Neural progenitor cell (in vitro differentiated cells): ENCODE measurements at regions not wholly inside any gene's neighbourhood (a gene's known extent, or its start where the extent isn't known, plus 50 kb on each side); places are given as distances from the start of the nearest gene placed in this dataset.

Source experiments
- DNase-seq: peaks from one replicate; pipeline ENCODE4 v3.0.0-alpha.2; 2016; ENCODE audit warnings: low spot score
- H2AFZ ChIP-seq: fragments of 200-600 bp; sonication (generic); replicated peaks from 2 replicates; pipeline ENCODE4 v1.6.1; 2016; ENCODE audit warnings: antibody characterized with exemption
- H3F3A ChIP-seq: fragments of 200-600 bp; sonication (generic); 2 replicates; pipeline ENCODE4 v1.6.1; 2016; ENCODE audit warnings: antibody characterized with exemption, low read depth
- H3K27ac ChIP-seq: fragments of 200-600 bp; sonication (generic); 2 replicates; pipeline ENCODE4 v1.5.1; 2016; ENCODE audit warnings: mild to moderate bottlenecking
- H3K27me3 ChIP-seq: fragments of 200-600 bp; sonication (generic); 2 replicates; pipeline ENCODE4 v1.6.1; 2016; ENCODE audit warnings: mild to moderate bottlenecking, moderate library complexity
- H3K36me3 ChIP-seq: fragments of 200-600 bp; sonication (generic); 2 replicates; pipeline ENCODE4 v1.5.1; 2016
- H3K4me1 ChIP-seq: fragments of 200-600 bp; sonication (generic); 2 replicates; pipeline ENCODE4 v1.6.1; 2016; ENCODE audit warnings: mixed run types
- H3K4me2 ChIP-seq: fragments of 200-600 bp; sonication (generic); 2 replicates; pipeline ENCODE4 v1.6.1; 2016
- H3K4me3 ChIP-seq: fragments of 200-600 bp; sonication (generic); 2 replicates; pipeline ENCODE4 v1.5.1; 2016
- H3K79me2 ChIP-seq: fragments of 200-600 bp; sonication (generic); 2 replicates; pipeline ENCODE4 v1.6.1; 2016; ENCODE audit warnings: low read depth
- H3K9ac ChIP-seq: fragments of 200-600 bp; sonication (generic); 2 replicates; pipeline ENCODE4 v1.6.1; 2016
- H3K9me3 ChIP-seq: fragments of 200-600 bp; sonication (generic); 2 replicates; pipeline ENCODE4 v1.5.1; 2016; ENCODE audit warnings: low read depth
- H4K20me1 ChIP-seq: fragments of 200-600 bp; sonication (generic); 2 replicates; pipeline ENCODE4 v1.6.1; 2016; ENCODE audit warnings: low read depth
- H3K27ac Mint-ChIP-seq: 3 replicates; pipeline ENCODE4 v1.8.0; 2021; ENCODE audit warnings: mixed read lengths
- H3K27me3 Mint-ChIP-seq: 2 replicates; pipeline ENCODE4 v1.8.0; 2022; ENCODE audit warnings: low read depth, mild to moderate bottlenecking, inconsistent platforms, moderate library complexity, mixed read lengths; ENCODE audit not compliant: insufficient read depth
- H3K36me3 Mint-ChIP-seq: 3 replicates; pipeline ENCODE4 v1.8.0; 2021; ENCODE audit warnings: mixed read lengths
- H3K4me1 Mint-ChIP-seq: 3 replicates; pipeline ENCODE4 v1.8.0; 2021; ENCODE audit warnings: mixed read lengths
- H3K4me3 Mint-ChIP-seq: 3 replicates; pipeline ENCODE4 v1.8.0; 2021; ENCODE audit warnings: mild to moderate bottlenecking, moderate library complexity, mixed read lengths
- H3K9me3 Mint-ChIP-seq: 3 replicates; pipeline ENCODE4 v1.8.0; 2020; ENCODE audit warnings: mixed read lengths
- EZH2 ChIP-seq: fragments of 200-600 bp; sonication (generic); IDR thresholded peaks from 2 replicates; pipeline ENCODE4 v1.6.1; 2017; ENCODE audit warnings: antibody characterized with exemption, mild to moderate bottlenecking, moderate library complexity
- EZH2phosphoT487 ChIP-seq: fragments of 200-600 bp; sonication (generic); IDR thresholded peaks from 2 replicates; pipeline ENCODE4 v1.6.1; 2017; ENCODE audit warnings: antibody characterized with exemption
- TF ChIP-seq, protein P1 (sequence below): fragments of 200-600 bp; sonication (generic); IDR thresholded peaks from 2 replicates; pipeline ENCODE4 v1.5.1; 2017; ENCODE audit warnings: antibody characterized with exemption, mild to moderate bottlenecking

DNA sequence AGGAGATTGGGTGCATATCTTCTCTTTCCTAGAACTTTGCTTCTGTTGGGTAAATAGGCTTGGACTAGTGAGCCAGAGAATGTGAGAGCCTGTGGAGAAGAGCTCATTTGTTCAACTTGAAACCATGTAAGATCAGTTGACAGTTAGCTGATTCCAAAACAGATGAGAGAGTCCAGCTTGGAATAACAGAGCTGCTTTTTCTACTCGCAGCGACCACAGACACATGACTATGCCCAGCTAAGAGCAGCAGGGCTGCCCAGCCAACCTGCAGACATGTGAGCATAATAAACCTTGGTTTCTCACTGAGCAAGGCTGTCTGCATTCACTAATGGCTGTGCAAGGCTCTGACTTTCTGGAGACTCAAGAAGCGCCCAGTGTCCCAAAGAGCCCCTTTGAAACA, 209.2 kb downstream of the C12orf75 start:
- Mint-ChIP-seq H3K9me3 (peaks cover 26% of the 10 kb centered on the region), H3K4me1 (no peaks in the 10 kb centered on the region), H3K27me3 (peaks cover 7% of the 10 kb centered on the region), H3K27ac (no peak overlapping the region), H3K36me3 (no peaks in the 10 kb centered on the region), H3K4me3 (no peak overlapping the region)
- H4K20me1 ChIP-seq, result no peaks in the 10 kb centered on the region
- H3K27me3 ChIP-seq, result no peaks in the 10 kb centered on the region
- H3K36me3 ChIP-seq, result no peaks in the 10 kb centered on the region
- H3K27ac ChIP-seq, result no peak overlapping the region
- H3K4me3 ChIP-seq, result no peak overlapping the region
- no peaks in the 10 kb centered on the region for H3K79me2 ChIP-seq
- no peak for TF ChIP-seq EZH2phosphoT487
- no peak for TF ChIP-seq EZH2
- TF ChIP-seq, protein P1, sequence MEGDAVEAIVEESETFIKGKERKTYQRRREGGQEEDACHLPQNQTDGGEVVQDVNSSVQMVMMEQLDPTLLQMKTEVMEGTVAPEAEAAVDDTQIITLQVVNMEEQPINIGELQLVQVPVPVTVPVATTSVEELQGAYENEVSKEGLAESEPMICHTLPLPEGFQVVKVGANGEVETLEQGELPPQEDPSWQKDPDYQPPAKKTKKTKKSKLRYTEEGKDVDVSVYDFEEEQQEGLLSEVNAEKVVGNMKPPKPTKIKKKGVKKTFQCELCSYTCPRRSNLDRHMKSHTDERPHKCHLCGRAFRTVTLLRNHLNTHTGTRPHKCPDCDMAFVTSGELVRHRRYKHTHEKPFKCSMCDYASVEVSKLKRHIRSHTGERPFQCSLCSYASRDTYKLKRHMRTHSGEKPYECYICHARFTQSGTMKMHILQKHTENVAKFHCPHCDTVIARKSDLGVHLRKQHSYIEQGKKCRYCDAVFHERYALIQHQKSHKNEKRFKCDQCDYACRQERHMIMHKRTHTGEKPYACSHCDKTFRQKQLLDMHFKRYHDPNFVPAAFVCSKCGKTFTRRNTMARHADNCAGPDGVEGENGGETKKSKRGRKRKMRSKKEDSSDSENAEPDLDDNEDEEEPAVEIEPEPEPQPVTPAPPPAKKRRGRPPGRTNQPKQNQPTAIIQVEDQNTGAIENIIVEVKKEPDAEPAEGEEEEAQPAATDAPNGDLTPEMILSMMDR, result no peak
- no peak overlapping the region for H3K4me2 ChIP-seq
- H3K4me1 ChIP-seq, result no peaks in the 10 kb centered on the region
- no peaks in the 10 kb centered on the region for H3F3A ChIP-seq
- DNase-seq, result no peak
- no peak overlapping the region for H3K9ac ChIP-seq
- H3K9me3 ChIP-seq, result peaks cover 7% of the 10 kb centered on the region
- H2AFZ ChIP-seq, result no peak overlapping the region

DNA sequence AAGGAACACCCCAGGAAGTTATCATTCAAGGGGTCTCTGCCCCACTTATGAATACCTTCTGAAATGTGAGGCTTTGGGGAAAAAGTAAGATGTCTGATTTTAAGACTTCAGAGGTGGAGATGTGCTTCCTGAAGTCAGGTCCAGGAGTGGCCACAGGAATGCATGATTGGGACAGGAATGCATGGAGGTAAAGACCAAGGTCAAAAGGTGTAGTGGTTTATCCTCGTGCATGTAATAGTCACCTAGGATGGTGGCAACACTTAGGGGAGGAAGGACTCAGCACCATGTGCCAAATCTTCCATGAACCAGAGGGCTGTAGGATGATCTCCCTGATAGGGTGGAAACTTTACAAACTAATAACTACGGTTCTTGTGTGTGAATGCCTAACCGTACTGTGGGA, 217.3 kb downstream of the C12orf75 start:
- Histone ChIP-seq H3K27ac (no peak overlapping the region), H3K9me3 (no peaks in the 10 kb centered on the region), H2AFZ (no peak overlapping the region), H3K36me3 (no peaks in the 10 kb centered on the region), H3K4me2 (no peak overlapping the region), H3K79me2 (no peaks in the 10 kb centered on the region), H3K27me3 (no peaks in the 10 kb centered on the region), H3K4me3 (no peak overlapping the region), H3K4me1 (no peaks in the 10 kb centered on the region), H3K9ac (no peak overlapping the region), H4K20me1 (no peaks in the 10 kb centered on the region), H3F3A (no peaks in the 10 kb centered on the region)
- no peaks in the 10 kb centered on the region for H3K36me3 Mint-ChIP-seq
- peaks cover 6% of the 10 kb centered on the region for H3K27me3 Mint-ChIP-seq
- no peaks in the 10 kb centered on the region for H3K4me1 Mint-ChIP-seq
- no peak for DNase-seq
- no peak overlapping the region for H3K27ac Mint-ChIP-seq
- TF ChIP-seq, protein P1, result no peak
- no peak for TF ChIP-seq EZH2
- no peak for TF ChIP-seq EZH2phosphoT487
- H3K9me3 Mint-ChIP-seq, result peaks cover 3% of the 10 kb centered on the region
- H3K4me3 Mint-ChIP-seq, result no peak overlapping the region

DNA sequence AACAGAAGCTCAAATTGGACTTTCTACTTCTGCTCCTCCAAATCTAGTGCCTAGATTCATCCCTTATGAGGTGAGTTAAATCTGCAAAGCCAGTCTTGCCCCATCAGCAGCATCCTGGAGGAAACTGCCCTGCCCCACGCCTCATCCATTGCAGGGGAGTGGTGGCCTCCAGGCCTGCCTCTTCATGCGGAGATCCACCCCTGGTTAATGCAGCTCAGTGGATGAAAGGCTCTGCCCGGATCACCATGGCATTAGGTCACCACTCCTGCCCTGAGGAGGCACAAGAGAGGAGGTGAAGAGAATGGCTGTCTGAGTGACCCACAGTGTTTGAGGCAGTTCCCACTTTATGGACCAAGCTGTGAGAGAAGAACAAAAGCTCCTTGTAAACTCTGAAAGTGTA, 218.1 kb downstream of the C12orf75 start:
- no peak overlapping the region for H3K27ac Mint-ChIP-seq
- H3K36me3 ChIP-seq, result no peaks in the 10 kb centered on the region
- TF ChIP-seq EZH2 (no peak), EZH2phosphoT487 (no peak)
- TF ChIP-seq, protein P1, result no peak
- H3K4me2 ChIP-seq, result no peak overlapping the region
- H3K9ac ChIP-seq, result no peak overlapping the region
- H3K9me3 ChIP-seq, result no peaks in the 10 kb centered on the region
- H3K4me1 ChIP-seq, result peaks cover 7% of the 10 kb centered on the region
- H3K9me3 Mint-ChIP-seq, result peaks cover 3% of the 10 kb centered on the region
- H3K79me2 ChIP-seq, result no peaks in the 10 kb centered on the region
- no peak overlapping the region for H3K4me3 Mint-ChIP-seq
- peaks cover 6% of the 10 kb centered on the region for H3K27me3 Mint-ChIP-seq
- H3K27ac ChIP-seq, result no peak overlapping the region
- H3K27me3 ChIP-seq, result no peaks in the 10 kb centered on the region
- H3F3A ChIP-seq, result peaks cover 4% of the 10 kb centered on the region
- H3K36me3 Mint-ChIP-seq, result no peaks in the 10 kb centered on the region
- no peak for DNase-seq
- H3K4me1 Mint-ChIP-seq, result peaks cover 2% of the 10 kb centered on the region
- no peaks in the 10 kb centered on the region for H4K20me1 ChIP-seq
- H2AFZ ChIP-seq, result no peak overlapping the region
- H3K4me3 ChIP-seq, result no peak overlapping the region
